ENCODE measurements at regions not wholly inside any gene's neighbourhood (a gene's known extent, or its start where the extent isn't known, plus 50 kb on each side); places are given as distances from the start of the nearest gene placed in this dataset.
A peak's percentile ranks its signal among the peaks of the same experiment; 100 is the strongest.

- TF ChIP-seq CTCF (IDR thresholded peaks at IDR 0.05): no peak
- peaks cover 0 to 15% of the 10 kb centered on the region in 2 donors for H3K4me1 ChIP-seq
- no peaks in the 10 kb centered on the region for H3K27me3 ChIP-seq
- no peak for DNase-seq (ENCODE audit: low spot score)
- H3K36me3 ChIP-seq: no peaks in the 10 kb centered on the region
- H3K9me3 ChIP-seq: no peaks in the 10 kb centered on the region
- peak overlapping the region; percentile 33 to 65 for H3K27ac ChIP-seq
- no peak overlapping the region for H3K4me3 ChIP-seq
Observed at GRCh38 chr2:176669398-176670174, 400.3 kb downstream of the MTX2 start.

GRCh38 chr2:176675271-176675949 lies 406.2 kb downstream of the MTX2 start:
- no peak for DNase-seq (ENCODE audit: low spot score)
- no peaks in the 10 kb centered on the region for H3K36me3 ChIP-seq
- H3K27ac ChIP-seq: no peak overlapping the region
- no peaks in the 10 kb centered on the region for H3K4me1 ChIP-seq
- TF ChIP-seq CTCF (IDR thresholded peaks at IDR 0.05): no peak
- H3K4me3 ChIP-seq: no peak overlapping the region
- H3K27me3 ChIP-seq: no peaks in the 10 kb centered on the region
- no peaks in the 10 kb centered on the region for H3K9me3 ChIP-seq

- Histone ChIP-seq H3K9me3 (no peaks in the 10 kb centered on the region), H3K36me3 (no peaks in the 10 kb centered on the region), H3K4me1 (no peaks in the 10 kb centered on the region), H3K4me3 (no peak overlapping the region), H3K27me3 (no peaks in the 10 kb centered on the region), H3K27ac (no peak overlapping the region)
- DNase-seq (ENCODE audit: low spot score): no peak
- no peak for TF ChIP-seq CTCF (IDR thresholded peaks at IDR 0.05)
Observed at GRCh38 chr2:176677746-176678265, 408.6 kb downstream of the MTX2 start.

GRCh38 chr2:176678571-176678970 lies 409.3 kb downstream of the MTX2 start:
- no peak for TF ChIP-seq CTCF (IDR thresholded peaks at IDR 0.05)
- DNase-seq (ENCODE audit: low spot score): no peak
- no peaks in the 10 kb centered on the region for H3K4me1 ChIP-seq

GRCh38 chr2:176679061-176679669 lies 409.9 kb downstream of the MTX2 start:
- Histone ChIP-seq H3K27me3 (no peaks in the 10 kb centered on the region), H3K36me3 (no peaks in the 10 kb centered on the region), H3K4me3 (no peak overlapping the region), H3K9me3 (no peaks in the 10 kb centered on the region), H3K4me1 (no peaks in the 10 kb centered on the region), H3K27ac (no peak overlapping the region)
- DNase-seq (ENCODE audit: low spot score): no peak
- TF ChIP-seq CTCF (IDR thresholded peaks at IDR 0.05): peak in 1 of 2 donors; percentile 14

More at GRCh38 chr2:176678571-176678970, 409.3 kb downstream of the MTX2 start:
- Histone ChIP-seq H3K27me3 (no peaks in the 10 kb centered on the region), H3K36me3 (no peaks in the 10 kb centered on the region), H3K4me3 (no peak overlapping the region), H3K27ac (no peak overlapping the region), H3K9me3 (no peaks in the 10 kb centered on the region)
